Spleen (tissue), 7 donors: ENCODE measurements at regions not wholly inside any gene's neighbourhood (a gene's known extent, or its start where the extent isn't known, plus 50 kb on each side); places are given as distances from the start of the nearest gene placed in this dataset.

ENCODE experiments used
- POLR2A ChIP-seq, 3 donors: fragments of 450-650 bp; IDR thresholded peaks; one replicate each; pipeline ENCODE4 v1.5.1; 2017; ENCODE audit warnings: antibody characterized with exemption in 3 of 3, mild to moderate bottlenecking in 1 of 3
- TF ChIP-seq, protein P1 (sequence below), 11 experiments: fragments of 200-600 bp in 7 of 11; fragments of 450-650 bp in 4 of 11; sonication (generic) in 4 of 11; IDR thresholded peaks in 8 of 11; conservative IDR thresholded peaks in 3 of 11; 1 replicate in 7 of 11; 2 replicates in 4 of 11; pipeline versions ENCODE4 v1.4.0 to v1.8.0; 2016 to 2021; ENCODE audit warnings: antibody characterized with exemption in 11 of 11, inconsistent platforms in 4 of 11, mild to moderate bottlenecking in 1 of 11
- donor health status: DM: no; HTN: no; CAD: no; lungs with moderate emphysema.
- donor health status: DM: no; HTN: no; CAD: no.
- donor health status: DM: no; HTN: no; CAD: no.

DNA sequence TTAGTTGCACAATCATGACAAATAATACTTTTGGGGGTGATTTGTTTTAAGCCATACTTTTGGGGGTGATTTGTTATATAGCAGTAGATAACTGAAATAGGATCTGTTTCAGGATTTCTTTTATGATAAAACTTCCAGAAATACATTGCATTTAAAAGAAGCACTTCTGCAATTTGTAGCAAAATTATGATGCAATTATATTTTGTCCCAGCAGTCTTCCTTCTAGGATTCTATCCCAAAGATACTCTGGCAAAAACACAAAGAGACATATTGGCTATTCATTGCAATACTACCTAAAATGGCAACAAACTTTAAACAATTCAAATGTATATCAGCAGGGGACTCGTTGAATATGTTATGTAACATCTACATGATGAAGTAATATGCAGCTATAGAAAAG lies 78.9 kb upstream of the ANKRD28 start:
- TF ChIP-seq, protein P1, sequence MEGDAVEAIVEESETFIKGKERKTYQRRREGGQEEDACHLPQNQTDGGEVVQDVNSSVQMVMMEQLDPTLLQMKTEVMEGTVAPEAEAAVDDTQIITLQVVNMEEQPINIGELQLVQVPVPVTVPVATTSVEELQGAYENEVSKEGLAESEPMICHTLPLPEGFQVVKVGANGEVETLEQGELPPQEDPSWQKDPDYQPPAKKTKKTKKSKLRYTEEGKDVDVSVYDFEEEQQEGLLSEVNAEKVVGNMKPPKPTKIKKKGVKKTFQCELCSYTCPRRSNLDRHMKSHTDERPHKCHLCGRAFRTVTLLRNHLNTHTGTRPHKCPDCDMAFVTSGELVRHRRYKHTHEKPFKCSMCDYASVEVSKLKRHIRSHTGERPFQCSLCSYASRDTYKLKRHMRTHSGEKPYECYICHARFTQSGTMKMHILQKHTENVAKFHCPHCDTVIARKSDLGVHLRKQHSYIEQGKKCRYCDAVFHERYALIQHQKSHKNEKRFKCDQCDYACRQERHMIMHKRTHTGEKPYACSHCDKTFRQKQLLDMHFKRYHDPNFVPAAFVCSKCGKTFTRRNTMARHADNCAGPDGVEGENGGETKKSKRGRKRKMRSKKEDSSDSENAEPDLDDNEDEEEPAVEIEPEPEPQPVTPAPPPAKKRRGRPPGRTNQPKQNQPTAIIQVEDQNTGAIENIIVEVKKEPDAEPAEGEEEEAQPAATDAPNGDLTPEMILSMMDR (IDR thresholded peaks at IDR 0.05 in 8 of 11, conservative IDR thresholded peaks at IDR 0.05 in 3 of 11) = no peak
- TF ChIP-seq POLR2A (IDR thresholded peaks at IDR 0.05) = no peak
